ENCODE measurements at regions not wholly inside any gene's neighbourhood (a gene's known extent, or its start where the extent isn't known, plus 50 kb on each side); places are given as distances from the start of the nearest gene placed in this dataset.

- Histone ChIP-seq H3K9me3 (no peaks in the 10 kb centered on the region), H3K27ac (no peak overlapping the region), H3K4me1 (no peaks in the 10 kb centered on the region), H3K4me3 (no peak overlapping the region), H3K36me3 (no peaks in the 10 kb centered on the region), H3K27me3 (no peaks in the 10 kb centered on the region)
- intact Hi-C loops (cut with DNase I; ENCODE audit: low total_unique reads) = no loop called here
- in situ Hi-C loops (cut with MboI; ENCODE audit: low sequenced_read_pairs in 4 of 4) = no loop called here
- TF ChIP-seq POLR2A (IDR thresholded peaks at IDR 0.05) = no peak
- no peak for TF ChIP-seq CTCF (IDR thresholded peaks at IDR 0.05 in 4 of 5, conservative IDR thresholded peaks at IDR 0.05 in 1 of 5)
- ATAC-seq (no peak), DNase-seq (no peak)
These were observed 447.0 kb downstream of the KIF4B start for GRCh38 chr5:155460501-155460931.

GRCh38 chr5:155461304-155461703, 447.7 kb downstream of the KIF4B start:
- H3K9me3 ChIP-seq = no peaks in the 10 kb centered on the region
- in situ Hi-C loops (cut with MboI; ENCODE audit: low sequenced_read_pairs in 4 of 4) (no loop called here), intact Hi-C loops (cut with DNase I; ENCODE audit: low total_unique reads) (no loop called here)
- no peaks in the 10 kb centered on the region for H3K4me1 ChIP-seq
- no peak for TF ChIP-seq CTCF (IDR thresholded peaks at IDR 0.05 in 4 of 5, conservative IDR thresholded peaks at IDR 0.05 in 1 of 5)
- no peak for TF ChIP-seq POLR2A (IDR thresholded peaks at IDR 0.05)
- no peaks in the 10 kb centered on the region for H3K36me3 ChIP-seq
- no peak overlapping the region for H3K27ac ChIP-seq
- no peaks in the 10 kb centered on the region for H3K27me3 ChIP-seq
- no peak for DNase-seq
- no peak for ATAC-seq
- no peak overlapping the region for H3K4me3 ChIP-seq

GRCh38 chr5:155466851-155467250, 453.3 kb downstream of the KIF4B start:
- intact Hi-C loops (cut with DNase I; ENCODE audit: low total_unique reads) = no loop called here
- Histone ChIP-seq H3K4me1 (no peaks in the 10 kb centered on the region), H3K27me3 (no peaks in the 10 kb centered on the region), H3K27ac (no peak overlapping the region), H3K9me3 (no peaks in the 10 kb centered on the region), H3K4me3 (no peak overlapping the region), H3K36me3 (no peaks in the 10 kb centered on the region)
- TF ChIP-seq POLR2A (IDR thresholded peaks at IDR 0.05) (no peak), CTCF (IDR thresholded peaks at IDR 0.05 in 4 of 5, conservative IDR thresholded peaks at IDR 0.05 in 1 of 5) (no peak)
- DNase-seq (no peak), ATAC-seq (no peak)
- in situ Hi-C loops (cut with MboI; ENCODE audit: low sequenced_read_pairs in 4 of 4) = no loop called here

- in situ Hi-C loops (cut with MboI; ENCODE audit: low sequenced_read_pairs in 4 of 4) = no loop called here
- Histone ChIP-seq H3K27ac (no peak overlapping the region), H3K9me3 (no peaks in the 10 kb centered on the region)
These were observed 457.5 kb downstream of the KIF4B start for GRCh38 chr5:155471027-155471426.

More at GRCh38 chr5:155471027-155471426, 457.5 kb downstream of the KIF4B start:
- H3K27me3 ChIP-seq = no peaks in the 10 kb centered on the region
- intact Hi-C loops (cut with DNase I; ENCODE audit: low total_unique reads) = no loop called here
- H3K4me1 ChIP-seq = no peaks in the 10 kb centered on the region
- H3K4me3 ChIP-seq = no peak overlapping the region
- no peaks in the 10 kb centered on the region for H3K36me3 ChIP-seq
- DNase-seq (no peak), ATAC-seq (no peak)
- TF ChIP-seq CTCF (IDR thresholded peaks at IDR 0.05 in 4 of 5, conservative IDR thresholded peaks at IDR 0.05 in 1 of 5) = no peak
- TF ChIP-seq POLR2A (IDR thresholded peaks at IDR 0.05) = no peak

Measured in gastrocnemius medialis (tissue), 4 donors.